ENCODE measurements at regions not wholly inside any gene's neighbourhood (a gene's known extent, or its start where the extent isn't known, plus 50 kb on each side); places are given as distances from the start of the nearest gene placed in this dataset.

GRCh38 chr10:47196691-47197090, 103.3 kb upstream of the GDF10 start:
- no peak for TF ChIP-seq CTCF (IDR thresholded peaks at IDR 0.05; ENCODE audit: insufficient read depth, low read length, poor library complexity, severe bottlenecking)
- H3K4me3 ChIP-seq (ENCODE audit: low read depth, low read length): no peak overlapping the region
- H3K27me3 ChIP-seq (ENCODE audit: control insufficient read depth, insufficient read depth, low read length): no peaks in the 10 kb centered on the region
- H3K36me3 ChIP-seq (ENCODE audit: control insufficient read depth, insufficient read depth, low read length): no peaks in the 10 kb centered on the region
- DNase-seq (ENCODE audit: low read depth): no peak

- DNase-seq (ENCODE audit: low read depth): no peak
- Histone ChIP-seq H3K27me3 (ENCODE audit: control insufficient read depth, insufficient read depth, low read length) (no peaks in the 10 kb centered on the region), H3K4me3 (ENCODE audit: low read depth, low read length) (no peak overlapping the region), H3K36me3 (ENCODE audit: control insufficient read depth, insufficient read depth, low read length) (no peaks in the 10 kb centered on the region)
- no peak for TF ChIP-seq CTCF (IDR thresholded peaks at IDR 0.05; ENCODE audit: insufficient read depth, low read length, poor library complexity, severe bottlenecking)
Observed at GRCh38 chr10:47198221-47198620, 101.8 kb upstream of the GDF10 start.

- Histone ChIP-seq H3K27me3 (ENCODE audit: control insufficient read depth, insufficient read depth, low read length) (no peaks in the 10 kb centered on the region), H3K36me3 (ENCODE audit: control insufficient read depth, insufficient read depth, low read length) (no peaks in the 10 kb centered on the region), H3K4me3 (ENCODE audit: low read depth, low read length) (no peak overlapping the region)
- TF ChIP-seq CTCF (IDR thresholded peaks at IDR 0.05; ENCODE audit: insufficient read depth, low read length, poor library complexity, severe bottlenecking): no peak
- no peak for DNase-seq (ENCODE audit: low read depth)
Observed at GRCh38 chr10:47205192-47205591, 94.8 kb upstream of the GDF10 start.

- Histone ChIP-seq H3K36me3 (ENCODE audit: control insufficient read depth, insufficient read depth, low read length) (no peaks in the 10 kb centered on the region), H3K4me3 (ENCODE audit: low read depth, low read length) (no peak overlapping the region), H3K27me3 (ENCODE audit: control insufficient read depth, insufficient read depth, low read length) (no peaks in the 10 kb centered on the region)
- DNase-seq (ENCODE audit: low read depth): no peak
- TF ChIP-seq CTCF (IDR thresholded peaks at IDR 0.05; ENCODE audit: insufficient read depth, low read length, poor library complexity, severe bottlenecking): no peak
Observed at GRCh38 chr10:47206449-47207280, 93.3 kb upstream of the GDF10 start.

- Histone ChIP-seq H3K27me3 (ENCODE audit: control insufficient read depth, insufficient read depth, low read length) (no peaks in the 10 kb centered on the region), H3K36me3 (ENCODE audit: control insufficient read depth, insufficient read depth, low read length) (no peaks in the 10 kb centered on the region), H3K4me3 (ENCODE audit: low read depth, low read length) (no peak overlapping the region)
- DNase-seq (ENCODE audit: low read depth): no peak
- TF ChIP-seq CTCF (IDR thresholded peaks at IDR 0.05; ENCODE audit: insufficient read depth, low read length, poor library complexity, severe bottlenecking): no peak
Observed at GRCh38 chr10:47207281-47207615, 92.7 kb upstream of the GDF10 start.

GRCh38 chr10:47207894-47208469, 92.0 kb upstream of the GDF10 start:
- no peak for DNase-seq (ENCODE audit: low read depth)
- no peak overlapping the region for H3K4me3 ChIP-seq (ENCODE audit: low read depth, low read length)
- no peaks in the 10 kb centered on the region for H3K27me3 ChIP-seq (ENCODE audit: control insufficient read depth, insufficient read depth, low read length)
- TF ChIP-seq CTCF (IDR thresholded peaks at IDR 0.05; ENCODE audit: insufficient read depth, low read length, poor library complexity, severe bottlenecking): no peak
- no peaks in the 10 kb centered on the region for H3K36me3 ChIP-seq (ENCODE audit: control insufficient read depth, insufficient read depth, low read length)

Data from kidney epithelial cell (primary cell).